MCF 10A (cell line): ENCODE measurements at regions not wholly inside any gene's neighbourhood (a gene's known extent, or its start where the extent isn't known, plus 50 kb on each side); places are given as distances from the start of the nearest gene placed in this dataset.

ENCODE experiments used
- BruUV-seq: library from RNA; stranded (reverse); fragments of 400-500 nt; replicated peaks from 2 replicates; lab custom pipeline; 2021; lab: Mats Ljungman, UMichigan
- CTCF ChIA-PET: fragments of 300-600 bp; sonication (Branson Sonifier 250); formaldehyde crosslinking; extraction: SDS; loops from one replicate; lab custom pipeline; 2021; ENCODE audit warnings: antibody characterized with exemption, inconsistent platforms; lab: Yijun Ruan, JAX
- POLR2A ChIA-PET: fragments of 300-600, 350-650 bp; sonication (Branson Sonifier 250); formaldehyde crosslinking; extraction: SDS; loops from one replicate; lab custom pipeline; 2020; ENCODE audit warnings: antibody characterized with exemption, inconsistent platforms; lab: Yijun Ruan, JAX
- DNase-seq: peaks from one replicate; pipeline ENCODE4 v3.0.0-alpha.2; 2018; ENCODE audit not compliant: unreplicated experiment
- H3K27ac Mint-ChIP-seq: one replicate; pipeline ENCODE4 v1.8.0; 2022; ENCODE audit warnings: mild to moderate bottlenecking, low read depth, mixed read lengths; ENCODE audit not compliant: unreplicated experiment
- H3K27me3 Mint-ChIP-seq: one replicate; pipeline ENCODE4 v1.8.0; 2022; ENCODE audit warnings: mixed read lengths; ENCODE audit not compliant: insufficient read depth, unreplicated experiment
- H3K36me3 Mint-ChIP-seq: one replicate; pipeline ENCODE4 v1.8.0; 2022; ENCODE audit warnings: mild to moderate bottlenecking, moderate library complexity, mixed read lengths; ENCODE audit not compliant: insufficient read depth, unreplicated experiment
- H3K4me1 Mint-ChIP-seq: one replicate; pipeline ENCODE4 v1.8.0; 2022; ENCODE audit warnings: mixed read lengths; ENCODE audit not compliant: insufficient read depth, unreplicated experiment
- H3K4me3 Mint-ChIP-seq: one replicate; pipeline ENCODE4 v1.8.0; 2022; ENCODE audit warnings: mild to moderate bottlenecking, moderate library complexity, mixed read lengths; ENCODE audit not compliant: unreplicated experiment
- H3K9me3 Mint-ChIP-seq: one replicate; pipeline ENCODE4 v1.8.0; 2022; ENCODE audit warnings: mixed read lengths; ENCODE audit not compliant: unreplicated experiment
- CTCF ChIP-seq: fragments of 200-600 bp; IDR thresholded peaks from one replicate; pipeline ENCODE4 v1.8.0; 2022; ENCODE audit warnings: antibody characterized with exemption, mild to moderate bottlenecking; ENCODE audit not compliant: unreplicated experiment
- intact Hi-C: fragments of 100-400 bp; cut with micrococcal nuclease; formaldehyde crosslinking; loops from 2 replicates; pipeline ENCODE4 v1.14.1; 2022

GRCh38 chr4:166482758-166483157 is 609.7 kb downstream of the TLL1 start:
- no peak for TF ChIP-seq CTCF
- no peaks in the 10 kb centered on the region for H3K4me1 Mint-ChIP-seq
- no peak overlapping the region for H3K4me3 Mint-ChIP-seq
- no peaks in the 10 kb centered on the region for H3K27me3 Mint-ChIP-seq
- ChIA-PET CTCF (no interaction called here), POLR2A (interaction anchor here (0.6 kb wide), 1 partner anchor 979 kb away, joined by 3 read pairs; no protein-coding TSS in a partner anchor)
- H3K9me3 Mint-ChIP-seq = no peaks in the 10 kb centered on the region
- intact Hi-C loops = no loop called here
- BruUV-seq = no TSS peak
- DNase-seq = no peak
- no peaks in the 10 kb centered on the region for H3K36me3 Mint-ChIP-seq
- H3K27ac Mint-ChIP-seq = no peak overlapping the region

- Mint-ChIP-seq H3K27me3 (no peaks in the 10 kb centered on the region), H3K9me3 (no peaks in the 10 kb centered on the region), H3K36me3 (no peaks in the 10 kb centered on the region), H3K4me3 (no peak overlapping the region), H3K4me1 (peaks cover 5% of the 10 kb centered on the region), H3K27ac (no peak overlapping the region)
- no peak for TF ChIP-seq CTCF
- BruUV-seq = no TSS peak
- intact Hi-C loops = no loop called here
- ChIA-PET CTCF (no interaction called here), POLR2A (no interaction called here)
- no peak for DNase-seq
Measured at GRCh38 chr4:166491635-166492034, 618.6 kb downstream of the TLL1 start.

- no peak overlapping the region for H3K27ac Mint-ChIP-seq
- no peaks in the 10 kb centered on the region for H3K36me3 Mint-ChIP-seq
- no TSS peak for BruUV-seq
- no peak for TF ChIP-seq CTCF
- H3K4me1 Mint-ChIP-seq = peaks cover 5% of the 10 kb centered on the region
- CTCF ChIA-PET = interaction anchor here (0.8 kb wide), 1 partner anchor 295 kb away, joined by 4 read pairs; no protein-coding TSS in a partner anchor
- no peaks in the 10 kb centered on the region for H3K27me3 Mint-ChIP-seq
- H3K9me3 Mint-ChIP-seq = no peaks in the 10 kb centered on the region
- intact Hi-C loops = no loop called here
- peak; percentile 3 for DNase-seq
- H3K4me3 Mint-ChIP-seq = no peak overlapping the region
- POLR2A ChIA-PET = no interaction called here
Measured at GRCh38 chr4:166493924-166494345, 620.9 kb downstream of the TLL1 start.

- Mint-ChIP-seq H3K4me3 (no peak overlapping the region), H3K27ac (no peak overlapping the region), H3K27me3 (no peaks in the 10 kb centered on the region), H3K4me1 (peaks cover 5% of the 10 kb centered on the region), H3K36me3 (no peaks in the 10 kb centered on the region), H3K9me3 (no peaks in the 10 kb centered on the region)
- no peak for TF ChIP-seq CTCF
- intact Hi-C loops = no loop called here
- DNase-seq = no peak
- ChIA-PET POLR2A (no interaction called here), CTCF (no interaction called here)
- BruUV-seq = no TSS peak
Measured at GRCh38 chr4:166498546-166498945, 625.5 kb downstream of the TLL1 start.
